Stimulated activated CD8-positive, alpha-beta memory T cell treated with anti-CD3 and anti-CD28 coated beads, Interleukin-4, amount 100 ng/mL, for 4 hours (primary cell): ENCODE measurements at regions not wholly inside any gene's neighbourhood (a gene's known extent, or its start where the extent isn't known, plus 50 kb on each side); places are given as distances from the start of the nearest gene placed in this dataset.

Experiments used
- DNase-seq, 2 donors: peaks; one replicate each; pipeline ENCODE4 v3.0.0-alpha.2; 2020; ENCODE audit warnings: low read depth in 2 of 2, low spot score in 1 of 2

GRCh38 chr2:71797035-71797810 lies 343.9 kb downstream of the DYSF start:
- DNase-seq, result no peak

GRCh38 chr2:71796174-71796593 lies 342.8 kb downstream of the DYSF start:
- no peak for DNase-seq

- DNase-seq, result no peak
Observed at GRCh38 chr2:71795486-71795885, 342.1 kb downstream of the DYSF start.

- no peak for DNase-seq
Observed at GRCh38 chr2:71794611-71795010, 341.2 kb downstream of the DYSF start.

GRCh38 chr2:71793926-71794325 lies 340.6 kb downstream of the DYSF start:
- DNase-seq, result no peak

GRCh38 chr2:71792926-71793761 lies 339.8 kb downstream of the DYSF start:
- DNase-seq, result no peak

- no peak for DNase-seq
Observed at GRCh38 chr2:71791501-71792135, 338.3 kb downstream of the DYSF start.

- no peak for DNase-seq
Observed at GRCh38 chr2:71791061-71791450, 337.7 kb downstream of the DYSF start.

- DNase-seq, result no peak
Observed at GRCh38 chr2:71790226-71791060, 337.1 kb downstream of the DYSF start.

GRCh38 chr2:71789556-71790204 lies 336.3 kb downstream of the DYSF start:
- DNase-seq, result no peak

GRCh38 chr2:71788601-71789240 lies 335.4 kb downstream of the DYSF start:
- DNase-seq, result no peak

GRCh38 chr2:71788186-71788525 lies 334.8 kb downstream of the DYSF start:
- DNase-seq, result no peak

GRCh38 chr2:71787476-71788185 lies 334.3 kb downstream of the DYSF start:
- DNase-seq, result no peak

GRCh38 chr2:71787108-71787415 lies 333.7 kb downstream of the DYSF start:
- no peak for DNase-seq

GRCh38 chr2:71786291-71787107 lies 333.1 kb downstream of the DYSF start:
- no peak for DNase-seq

GRCh38 chr2:71785516-71785981 lies 332.2 kb downstream of the DYSF start:
- no peak for DNase-seq

GRCh38 chr2:71784734-71785511 lies 331.6 kb downstream of the DYSF start:
- DNase-seq, result no peak

- DNase-seq, result no peak
Observed at GRCh38 chr2:71783815-71784214, 330.5 kb downstream of the DYSF start.
